ENCODE measurements at regions not wholly inside any gene's neighbourhood (a gene's known extent, or its start where the extent isn't known, plus 50 kb on each side); places are given as distances from the start of the nearest gene placed in this dataset.

- no peaks in the 10 kb centered on the region for H3K27me3 ChIP-seq (ENCODE audit: control insufficient read depth in 2 of 2, insufficient read depth in 2 of 2, low read length in 2 of 2)
- no peaks in the 10 kb centered on the region for H3K4me1 ChIP-seq (ENCODE audit: control insufficient read depth, extremely low read depth, insufficient read depth, low read length)
- no peaks in the 10 kb centered on the region for H3K9me3 ChIP-seq (replicated peaks; ENCODE audit: control insufficient read depth, insufficient read depth, low read length)
- intact Hi-C loops (cut with micrococcal nuclease), result no loop called here
- no peaks in the 10 kb centered on the region for H3K36me3 ChIP-seq (ENCODE audit: control insufficient read depth in 2 of 2, extremely low read depth in 1 of 2, insufficient read depth in 2 of 2, low read length in 2 of 2)
- no peaks in the 10 kb centered on the region for H4K20me1 ChIP-seq (replicated peaks; ENCODE audit: control insufficient read depth, extremely low read depth, insufficient read depth, low read length)
- BruUV-seq (replicated peaks), result no TSS peak
- no peak for DNase-seq (ENCODE audit: low read depth, low spot score)
- H3K9ac ChIP-seq (replicated peaks; ENCODE audit: extremely low read depth, insufficient read depth, low read length), result no peak overlapping the region
- POLR2A ChIA-PET, result no interaction called here
- H3K4me2 ChIP-seq (ENCODE audit: insufficient read depth, low read length), result no peak overlapping the region
- no peaks in the 10 kb centered on the region for H3K79me2 ChIP-seq (ENCODE audit: control insufficient read depth, insufficient read depth, low read length)
- TF ChIP-seq POLR2AphosphoS5 (IDR thresholded peaks at IDR 0.05; ENCODE audit: insufficient read depth, low read depth, low read length) (no peak), MAX (IDR thresholded peaks at IDR 0.05; ENCODE audit: insufficient read depth, insufficient read length) (no peak), FOS (IDR thresholded peaks at IDR 0.05; ENCODE audit: borderline replicate concordance, insufficient read depth, low read length) (no peak)
- TF ChIP-seq, protein P1, sequence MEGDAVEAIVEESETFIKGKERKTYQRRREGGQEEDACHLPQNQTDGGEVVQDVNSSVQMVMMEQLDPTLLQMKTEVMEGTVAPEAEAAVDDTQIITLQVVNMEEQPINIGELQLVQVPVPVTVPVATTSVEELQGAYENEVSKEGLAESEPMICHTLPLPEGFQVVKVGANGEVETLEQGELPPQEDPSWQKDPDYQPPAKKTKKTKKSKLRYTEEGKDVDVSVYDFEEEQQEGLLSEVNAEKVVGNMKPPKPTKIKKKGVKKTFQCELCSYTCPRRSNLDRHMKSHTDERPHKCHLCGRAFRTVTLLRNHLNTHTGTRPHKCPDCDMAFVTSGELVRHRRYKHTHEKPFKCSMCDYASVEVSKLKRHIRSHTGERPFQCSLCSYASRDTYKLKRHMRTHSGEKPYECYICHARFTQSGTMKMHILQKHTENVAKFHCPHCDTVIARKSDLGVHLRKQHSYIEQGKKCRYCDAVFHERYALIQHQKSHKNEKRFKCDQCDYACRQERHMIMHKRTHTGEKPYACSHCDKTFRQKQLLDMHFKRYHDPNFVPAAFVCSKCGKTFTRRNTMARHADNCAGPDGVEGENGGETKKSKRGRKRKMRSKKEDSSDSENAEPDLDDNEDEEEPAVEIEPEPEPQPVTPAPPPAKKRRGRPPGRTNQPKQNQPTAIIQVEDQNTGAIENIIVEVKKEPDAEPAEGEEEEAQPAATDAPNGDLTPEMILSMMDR (IDR thresholded peaks at IDR 0.05; ENCODE audit: extremely low read depth in 1 of 2, insufficient read depth in 1 of 2, low read depth in 1 of 2, low read length in 2 of 2), result no peak
- dilution Hi-C loops (cut with MboI; ENCODE audit: extremely low pct_ligation_motif_present, low sequenced_read_pairs), result no loop called here
- H3K4me3 ChIP-seq (replicated peaks in 1 of 3; ENCODE audit: insufficient read depth in 1 of 3, low read depth in 1 of 3, low read length in 3 of 3), result no peak overlapping the region
- CTCF ChIA-PET, result no interaction called here
- H2AFZ ChIP-seq (ENCODE audit: low read depth, low read length), result no peak overlapping the region
- FAIRE-seq, result no peak
- H3K27ac ChIP-seq (ENCODE audit: insufficient read depth, low read depth, low read length), result no peak overlapping the region
- no peaks in the 10 kb centered on the region for H3K9me1 ChIP-seq (replicated peaks; ENCODE audit: control insufficient read depth, extremely low read depth, insufficient read depth, low read length)
Measured at GRCh38 chr14:44383636-44384035, 123.4 kb downstream of the FSCB start.

- POLR2A ChIA-PET, result no interaction called here
Measured at GRCh38 chr14:44379292-44379977, 127.6 kb downstream of the FSCB start.

More at GRCh38 chr14:44379292-44379977, 127.6 kb downstream of the FSCB start:
- Histone ChIP-seq H2AFZ (ENCODE audit: low read depth, low read length) (no peak overlapping the region), H3K9me3 (replicated peaks; ENCODE audit: control insufficient read depth, insufficient read depth, low read length) (peaks cover 1% of the 10 kb centered on the region), H3K27me3 (ENCODE audit: control insufficient read depth in 2 of 2, insufficient read depth in 2 of 2, low read length in 2 of 2) (no peaks in the 10 kb centered on the region), H3K9me1 (replicated peaks; ENCODE audit: control insufficient read depth, extremely low read depth, insufficient read depth, low read length) (no peaks in the 10 kb centered on the region), H3K27ac (ENCODE audit: insufficient read depth, low read depth, low read length) (no peak overlapping the region), H3K36me3 (ENCODE audit: control insufficient read depth in 2 of 2, extremely low read depth in 1 of 2, insufficient read depth in 2 of 2, low read length in 2 of 2) (no peaks in the 10 kb centered on the region), H3K4me3 (replicated peaks in 1 of 3; ENCODE audit: insufficient read depth in 1 of 3, low read depth in 1 of 3, low read length in 3 of 3) (no peak overlapping the region), H3K4me1 (ENCODE audit: control insufficient read depth, extremely low read depth, insufficient read depth, low read length) (no peaks in the 10 kb centered on the region), H3K4me2 (ENCODE audit: insufficient read depth, low read length) (no peak overlapping the region), H3K79me2 (ENCODE audit: control insufficient read depth, insufficient read depth, low read length) (no peaks in the 10 kb centered on the region), H4K20me1 (replicated peaks; ENCODE audit: control insufficient read depth, extremely low read depth, insufficient read depth, low read length) (no peaks in the 10 kb centered on the region), H3K9ac (replicated peaks; ENCODE audit: extremely low read depth, insufficient read depth, low read length) (no peak overlapping the region)
- intact Hi-C loops (cut with micrococcal nuclease), result no loop called here
- no peak for TF ChIP-seq POLR2AphosphoS5 (IDR thresholded peaks at IDR 0.05; ENCODE audit: insufficient read depth, low read depth, low read length)
- no peak for TF ChIP-seq MAX (IDR thresholded peaks at IDR 0.05; ENCODE audit: insufficient read depth, insufficient read length)
- no peak for TF ChIP-seq GATA2 (IDR thresholded peaks at IDR 0.05; ENCODE audit: insufficient read depth, insufficient read length, low read depth, low read length)
- TF ChIP-seq EZH2 (IDR thresholded peaks at IDR 0.05; ENCODE audit: borderline replicate concordance, low read depth, low read length, severe bottlenecking), result no peak
- TF ChIP-seq POLR2A (IDR thresholded peaks at IDR 0.05; ENCODE audit: low read depth, low read length), result no peak
- TF ChIP-seq JUN (IDR thresholded peaks at IDR 0.05; ENCODE audit: borderline replicate concordance, insufficient read depth, insufficient read length, low read depth), result no peak
- TF ChIP-seq, protein P1 (IDR thresholded peaks at IDR 0.05; ENCODE audit: extremely low read depth in 1 of 2, insufficient read depth in 1 of 2, low read depth in 1 of 2, low read length in 2 of 2), result no peak
- TF ChIP-seq FOS (IDR thresholded peaks at IDR 0.05; ENCODE audit: borderline replicate concordance, insufficient read depth, low read length), result no peak
- TF ChIP-seq MYC (IDR thresholded peaks at IDR 0.05; ENCODE audit: low read depth, low read length), result no peak
- DNase-seq (ENCODE audit: low read depth, low spot score) (no peak), FAIRE-seq (no peak)
- dilution Hi-C loops (cut with MboI; ENCODE audit: extremely low pct_ligation_motif_present, low sequenced_read_pairs), result no loop called here
- CTCF ChIA-PET, result no interaction called here
- no TSS peak for BruUV-seq (replicated peaks)

Data from endothelial cell of umbilical vein (primary cell).